Activated gamma-delta T cell (primary cell): ENCODE measurements at regions not wholly inside any gene's neighbourhood (a gene's known extent, or its start where the extent isn't known, plus 50 kb on each side); places are given as distances from the start of the nearest gene placed in this dataset.

Source experiments
- DNase-seq: peaks from one replicate; lab custom pipeline; 2025; lab: John Stamatoyannopoulos, UW

DNA sequence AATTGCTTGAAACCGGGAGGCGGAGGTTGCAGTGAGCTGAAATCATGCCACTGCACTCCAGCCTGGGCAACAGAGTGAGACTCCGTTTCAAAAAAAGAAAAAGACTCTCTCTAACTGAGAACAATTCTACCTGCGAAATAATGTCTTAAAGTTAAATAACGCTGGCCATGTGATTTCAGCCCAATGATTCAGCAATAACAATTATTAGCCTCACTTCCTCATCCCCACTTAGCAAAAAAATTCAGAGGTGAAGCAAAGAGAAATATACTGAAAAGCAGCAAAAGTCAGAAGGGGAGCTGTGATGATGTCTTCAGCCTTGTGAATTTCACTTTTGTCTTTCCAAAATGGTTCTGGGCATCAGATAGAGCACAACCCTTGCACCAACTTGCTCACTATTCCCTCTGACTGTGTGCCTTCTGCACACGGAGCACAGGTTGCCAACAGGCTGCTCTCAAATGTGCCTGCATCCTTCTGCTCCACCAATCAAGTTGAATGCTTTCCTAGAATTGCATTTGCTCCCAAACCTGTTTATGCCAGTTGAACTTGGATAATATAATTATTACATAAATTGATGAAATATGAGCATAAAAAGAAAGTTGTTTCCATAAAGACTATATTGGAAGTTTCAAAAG is 79.8 kb upstream of the IPO9 start:
- no peak for DNase-seq

DNA sequence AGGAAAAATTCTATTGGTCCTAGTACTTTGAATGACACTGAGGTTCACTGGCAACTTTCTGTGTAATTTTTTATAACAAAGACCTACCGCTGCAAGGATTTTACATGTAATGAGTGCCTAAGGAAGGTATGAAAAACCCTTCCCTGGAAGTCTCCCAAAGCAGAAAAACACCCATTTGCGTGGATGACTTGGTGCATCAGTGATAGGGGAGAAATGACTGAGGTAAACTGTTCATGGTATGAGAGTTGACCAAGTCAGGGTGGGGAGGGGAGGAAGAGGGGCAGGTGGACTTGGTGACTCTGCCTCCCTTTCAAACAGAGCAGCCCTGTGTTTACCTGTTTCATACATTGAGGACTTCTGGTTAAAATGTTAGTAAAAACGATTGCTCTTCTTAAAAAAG is 78.8 kb upstream of the IPO9 start:
- DNase-seq: no peak

DNA sequence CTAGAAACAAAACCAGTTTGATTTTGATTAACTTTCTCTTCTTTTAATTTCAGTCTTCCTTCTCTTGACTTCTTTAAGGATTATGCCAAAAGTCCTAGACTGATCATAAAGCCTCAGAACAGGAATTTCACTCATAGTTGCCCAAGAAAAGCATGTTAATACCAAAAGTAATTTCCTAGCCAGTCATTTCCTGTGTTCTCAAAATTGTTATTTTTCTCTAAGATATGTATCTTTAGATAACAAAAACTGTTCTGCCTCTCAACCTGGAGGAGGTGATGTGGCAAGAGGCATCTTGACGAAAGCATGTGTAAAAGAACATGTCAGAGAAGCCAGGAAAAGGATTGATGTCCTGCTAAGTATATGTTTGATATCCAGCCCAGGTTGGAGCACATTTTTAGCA is 78.0 kb upstream of the IPO9 start:
- no peak for DNase-seq

DNA sequence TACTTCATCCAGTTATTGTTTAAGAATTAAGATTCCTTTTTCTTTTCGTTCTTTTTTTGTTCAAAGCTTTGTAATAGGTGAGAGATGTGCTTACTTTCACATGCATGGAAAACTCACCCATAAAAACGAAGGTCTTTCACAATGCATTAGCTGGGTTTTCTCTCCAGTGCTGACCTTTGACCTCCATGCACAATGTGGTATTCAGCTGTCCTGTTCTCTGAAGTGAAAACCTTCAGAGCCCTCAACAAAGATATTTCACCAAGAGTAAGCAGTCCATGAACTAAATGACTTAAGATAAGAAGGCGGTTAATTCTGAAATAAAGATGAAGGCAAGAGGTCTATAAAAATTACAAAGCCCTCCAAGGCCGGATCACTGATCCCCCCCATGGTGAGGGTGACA is 77.1 kb upstream of the IPO9 start:
- DNase-seq: no peak

DNA sequence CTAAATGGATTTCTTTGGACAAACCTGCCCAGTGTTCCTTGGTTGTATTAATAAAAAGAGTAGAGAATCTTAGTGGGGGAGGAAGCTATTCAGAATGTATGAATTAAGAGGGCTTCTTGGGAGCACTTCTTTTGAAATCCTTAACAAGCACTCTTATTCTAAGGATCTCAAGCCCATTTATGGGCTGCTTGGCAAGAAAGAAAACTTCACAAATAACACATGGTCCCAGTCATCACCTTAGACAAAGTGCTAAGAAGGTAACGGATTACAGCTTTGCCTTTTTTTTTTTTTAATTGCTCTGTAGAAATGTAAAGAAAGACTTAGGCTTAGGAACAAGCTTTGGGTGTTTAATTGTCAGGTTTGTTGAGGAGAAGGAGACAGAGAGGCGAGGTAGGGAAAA is 76.6 kb upstream of the IPO9 start:
- DNase-seq: no peak

DNA sequence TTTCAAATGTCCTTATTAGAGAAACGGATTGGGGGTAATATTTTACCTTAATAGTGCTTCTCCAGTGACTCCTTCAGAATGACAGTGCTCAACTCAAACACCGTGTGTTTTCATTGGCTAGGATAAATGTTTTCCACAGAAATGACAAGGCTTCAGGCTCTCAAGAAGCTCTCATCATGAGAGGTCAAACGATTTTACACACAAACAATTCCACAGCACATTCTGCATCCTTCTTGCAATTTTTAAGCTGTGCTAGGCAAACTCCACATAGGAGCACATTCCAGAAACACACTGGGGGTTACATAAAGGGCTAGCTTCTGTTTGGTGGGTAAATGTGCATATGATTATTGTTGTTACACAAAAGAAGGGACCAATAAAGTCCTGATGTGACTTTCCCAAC is 75.5 kb upstream of the IPO9 start:
- no peak for DNase-seq

DNA sequence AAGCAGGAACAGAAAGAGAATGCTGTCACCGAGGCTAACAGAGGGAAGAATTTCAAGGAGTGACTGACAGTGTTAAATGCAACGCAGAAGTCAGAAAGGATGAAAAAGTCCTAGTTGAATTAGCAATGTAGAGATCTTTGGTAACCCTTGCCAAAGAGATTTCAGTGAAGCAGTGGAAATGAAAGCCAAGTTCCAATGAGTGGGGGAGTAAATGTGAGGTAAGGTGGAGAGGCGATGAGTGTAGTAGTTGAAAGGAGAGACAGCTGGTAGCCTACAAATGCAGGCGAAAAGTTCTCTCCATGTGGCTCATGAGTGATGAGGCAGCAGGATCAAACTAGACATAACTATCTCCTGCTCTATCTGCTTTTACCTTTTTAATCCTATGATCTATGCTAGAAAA is 74.6 kb upstream of the IPO9 start:
- DNase-seq: no peak

DNA sequence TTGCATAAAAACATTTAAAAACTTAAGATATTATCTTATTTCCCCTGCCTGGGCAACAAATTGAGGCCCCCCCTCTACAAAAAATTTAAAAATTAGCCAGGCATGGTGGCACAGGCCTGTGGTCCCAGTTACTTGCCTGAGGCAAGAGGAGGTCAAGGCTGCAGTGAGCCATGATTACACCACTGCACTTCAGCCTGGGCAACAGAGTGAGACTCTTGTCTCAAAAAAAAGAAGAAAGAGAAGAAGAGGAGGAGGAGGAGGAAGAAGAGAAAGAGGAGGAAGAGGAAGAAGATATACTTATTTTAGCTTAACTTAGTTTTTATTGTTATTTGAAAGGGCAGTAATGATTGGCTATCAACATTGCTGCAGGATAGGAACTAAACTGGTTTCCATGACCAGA is 73.8 kb upstream of the IPO9 start:
- no peak for DNase-seq

DNA sequence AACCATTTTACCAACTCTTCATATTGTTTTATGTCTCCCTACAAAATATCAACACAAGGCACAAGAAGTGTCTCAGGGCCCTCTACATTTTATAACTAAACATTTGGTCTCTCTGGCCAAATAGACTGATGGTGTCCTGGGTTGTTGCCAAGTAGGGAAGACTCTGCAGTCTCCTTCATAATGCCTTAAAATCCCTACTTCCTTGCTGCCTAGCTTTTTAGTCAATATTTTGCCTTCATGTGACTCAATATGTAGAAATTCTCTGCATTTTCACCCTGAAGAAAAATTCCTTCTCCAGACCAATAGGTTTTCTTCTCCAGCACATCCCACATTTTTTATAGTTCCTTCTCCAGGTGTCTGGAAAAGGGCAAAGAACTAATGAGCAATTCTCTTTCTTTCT is 72.6 kb upstream of the IPO9 start:
- no peak for DNase-seq

DNA sequence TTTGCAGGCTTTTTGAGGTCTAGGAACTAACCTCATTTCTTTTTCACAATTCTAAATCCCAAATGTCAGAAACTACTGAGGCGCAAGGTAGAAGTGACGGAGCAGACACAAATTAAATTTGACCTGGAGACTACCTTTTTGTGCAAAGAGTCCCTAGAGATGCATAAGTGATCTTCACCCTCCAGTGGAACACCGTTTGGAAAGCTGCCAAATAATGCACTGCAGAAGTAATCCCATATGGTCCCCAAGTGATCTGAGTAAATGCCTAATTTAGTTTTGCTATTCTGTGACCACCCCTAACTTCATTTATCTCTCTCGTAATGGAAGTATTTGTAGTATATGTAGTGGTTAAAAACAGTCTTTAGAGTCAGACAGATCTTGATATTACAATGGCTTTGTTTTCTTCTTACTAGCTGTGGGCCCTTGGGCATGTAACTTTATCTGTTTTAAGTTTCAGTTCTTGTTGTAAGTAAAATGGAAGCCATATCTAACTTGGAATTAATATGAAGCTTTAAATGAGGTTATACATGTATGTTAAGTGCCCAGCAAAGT is 70.4 kb upstream of the IPO9 start:
- DNase-seq: no peak

DNA sequence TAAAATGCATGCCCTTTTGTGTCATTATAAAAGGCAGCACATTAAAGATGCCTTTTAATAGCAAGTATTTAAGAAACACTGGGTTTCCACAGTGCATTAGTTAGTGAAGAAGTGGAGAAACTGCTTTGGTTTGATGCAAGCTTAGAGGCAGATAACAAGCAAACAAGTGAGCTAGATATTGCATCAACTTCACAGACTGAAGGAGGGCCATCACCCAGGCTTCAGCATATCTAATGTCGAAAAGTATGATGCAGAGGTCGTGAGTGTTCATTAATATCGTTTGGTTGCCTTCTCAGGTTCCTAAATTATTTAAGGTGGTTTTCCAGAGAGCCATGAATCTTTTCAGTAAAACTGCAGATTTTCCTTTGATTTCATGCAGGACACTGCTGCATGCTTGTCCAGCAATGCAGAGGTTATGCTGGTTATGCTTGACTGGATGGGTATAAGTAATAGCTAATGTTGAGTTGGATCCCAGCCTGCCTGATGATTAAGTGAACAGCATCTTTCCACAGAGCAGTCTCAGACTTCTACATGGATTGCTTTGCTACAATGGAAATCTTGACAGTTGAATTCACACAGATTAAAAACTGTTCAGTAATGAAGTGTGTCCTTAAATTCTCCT is 69.7 kb upstream of the IPO9 start:
- DNase-seq: no peak

DNA sequence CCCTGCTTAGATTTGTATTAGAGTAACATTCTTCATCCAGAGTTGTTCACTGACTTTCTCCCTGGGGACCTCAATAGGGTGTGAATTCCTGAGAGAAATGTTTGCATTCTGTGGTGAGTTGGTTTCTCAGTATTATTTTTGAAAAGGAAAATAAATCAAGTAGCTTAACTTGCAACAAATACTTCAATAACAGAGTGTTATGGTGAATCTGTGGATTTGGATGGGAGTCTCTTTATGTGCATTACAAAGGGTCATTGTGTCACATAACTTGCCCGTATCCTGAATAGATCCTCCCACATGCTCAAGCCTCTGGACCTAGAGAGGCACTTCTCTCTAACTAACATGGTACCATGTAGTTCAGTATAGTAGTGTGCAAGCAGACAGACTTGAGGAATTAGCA is 68.4 kb upstream of the IPO9 start:
- DNase-seq: no peak

DNA sequence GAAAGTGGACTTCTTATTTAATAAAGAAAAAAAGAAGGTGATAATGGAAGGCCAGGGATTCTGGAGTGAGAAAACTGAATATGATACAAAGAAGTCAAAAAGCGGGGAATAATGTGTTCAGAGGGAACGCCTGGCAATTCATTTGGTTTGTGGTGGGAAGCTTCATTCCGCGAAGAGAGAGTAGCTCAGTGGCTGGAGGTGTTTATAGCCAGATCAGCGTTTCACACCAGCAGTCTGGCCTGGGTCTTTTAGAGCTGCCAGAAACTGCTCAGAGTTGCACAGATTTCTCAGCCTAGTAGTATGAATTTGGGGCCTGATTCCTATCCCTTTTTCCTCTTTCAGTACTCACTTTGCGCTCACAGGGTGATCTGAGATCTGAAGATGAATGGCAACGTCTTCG is 67.8 kb upstream of the IPO9 start:
- no peak for DNase-seq

DNA sequence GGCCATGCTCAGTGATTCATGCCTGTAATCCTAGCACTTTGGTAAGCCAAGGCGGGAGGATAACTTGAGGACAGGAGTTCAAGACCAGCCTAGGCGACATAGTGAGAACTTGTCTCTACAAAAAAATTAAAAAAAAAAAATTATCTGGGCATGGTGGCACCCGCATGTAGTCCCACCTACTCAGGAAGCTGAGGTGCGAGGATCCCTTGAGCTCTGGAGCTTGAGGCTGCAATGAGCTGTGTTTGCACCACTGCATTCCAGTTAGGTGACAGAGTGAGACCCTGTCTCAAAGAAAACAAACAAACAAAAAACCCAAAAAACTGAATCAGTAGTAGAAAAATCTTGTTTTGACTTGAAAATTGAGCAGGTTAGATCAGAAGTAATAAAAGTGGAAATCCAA is 67.1 kb upstream of the IPO9 start:
- no peak for DNase-seq

DNA sequence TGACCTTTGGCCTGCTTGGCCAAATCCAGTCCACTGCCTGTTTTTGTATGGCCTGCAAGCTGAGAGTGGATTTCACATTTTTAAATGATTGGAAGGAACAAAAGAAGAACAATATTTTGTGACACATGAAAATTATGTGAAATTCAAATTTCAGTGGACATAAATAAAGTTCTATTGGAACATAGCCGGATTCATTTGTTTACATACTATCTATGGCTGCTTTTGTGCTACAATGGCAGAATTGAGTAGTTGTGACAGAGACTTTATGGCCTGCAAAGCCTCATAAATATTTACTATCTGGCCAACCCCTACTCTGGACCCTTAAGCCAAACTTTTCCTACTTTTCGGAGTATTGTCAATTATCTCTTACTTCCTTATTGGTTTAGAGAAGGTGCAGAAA is 66.6 kb upstream of the IPO9 start:
- DNase-seq: no peak

DNA sequence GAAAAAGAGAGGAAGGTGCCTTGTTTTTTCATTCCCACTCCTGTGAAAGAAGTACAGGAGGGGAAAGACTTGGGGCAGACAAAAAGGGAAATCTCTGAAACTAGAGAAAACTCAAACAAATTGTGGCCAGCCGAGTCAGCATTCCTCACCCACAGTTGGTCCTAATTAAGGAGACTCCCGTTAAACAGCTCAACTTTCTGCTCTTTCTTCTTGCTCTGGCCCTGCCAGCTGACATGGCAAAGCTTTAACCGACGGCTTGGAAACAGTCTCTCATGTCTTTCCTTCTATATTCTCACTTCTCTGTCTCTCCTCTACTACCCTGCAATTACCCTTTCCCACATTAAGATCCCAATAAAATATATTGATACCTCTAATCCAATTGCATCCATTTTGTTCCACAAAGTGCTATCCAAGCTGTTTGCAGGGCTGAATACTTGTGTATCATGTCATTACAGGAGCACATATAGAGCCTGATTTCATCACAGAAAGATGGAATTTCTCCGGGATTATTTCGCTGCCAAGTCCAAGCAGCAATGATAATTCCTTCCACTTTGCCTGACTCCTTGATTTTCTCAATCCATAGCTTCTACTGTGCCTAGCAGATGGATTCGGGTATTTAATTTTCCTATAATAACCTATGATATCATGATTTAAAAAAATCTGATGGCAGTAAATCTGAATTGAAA is 65.4 kb upstream of the IPO9 start:
- DNase-seq: no peak

DNA sequence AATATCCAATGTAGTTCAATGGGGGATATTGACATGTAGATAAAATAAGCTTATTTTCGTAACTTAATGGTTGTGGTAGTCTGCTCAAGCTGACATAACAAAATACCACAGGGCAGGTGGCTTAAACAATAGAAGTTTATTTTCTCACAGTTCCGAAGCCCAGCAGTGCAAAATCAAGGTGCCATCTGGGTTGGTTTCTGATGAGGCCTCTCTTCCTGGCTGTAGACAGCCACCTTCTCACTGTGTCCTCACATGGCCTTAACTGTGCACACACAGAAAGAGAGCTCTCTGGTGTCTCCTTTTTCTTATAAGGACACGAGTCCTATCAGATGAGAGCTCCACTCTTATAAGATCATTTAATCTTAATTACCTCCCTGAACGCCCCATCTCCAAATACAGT is 64.8 kb upstream of the IPO9 start:
- DNase-seq: no peak

DNA sequence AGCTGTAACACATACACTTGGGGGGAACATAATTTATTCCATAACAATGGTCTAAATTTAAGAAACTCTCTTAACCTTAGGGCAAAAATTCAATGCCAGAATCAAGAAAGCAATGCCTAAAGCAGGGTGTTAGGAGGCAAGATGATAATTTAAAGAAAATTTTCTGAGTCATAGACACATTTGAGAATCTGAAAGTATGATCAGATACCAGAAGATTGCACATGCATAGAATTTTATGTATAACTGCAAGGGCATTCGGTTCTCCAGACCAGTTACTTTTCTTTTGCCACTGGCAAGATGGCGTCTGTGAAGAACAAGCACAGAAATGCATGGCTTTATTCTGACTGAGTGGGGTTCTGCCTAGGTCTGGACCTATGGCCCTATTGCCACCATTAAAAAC is 64.4 kb upstream of the IPO9 start:
- DNase-seq: no peak

DNA sequence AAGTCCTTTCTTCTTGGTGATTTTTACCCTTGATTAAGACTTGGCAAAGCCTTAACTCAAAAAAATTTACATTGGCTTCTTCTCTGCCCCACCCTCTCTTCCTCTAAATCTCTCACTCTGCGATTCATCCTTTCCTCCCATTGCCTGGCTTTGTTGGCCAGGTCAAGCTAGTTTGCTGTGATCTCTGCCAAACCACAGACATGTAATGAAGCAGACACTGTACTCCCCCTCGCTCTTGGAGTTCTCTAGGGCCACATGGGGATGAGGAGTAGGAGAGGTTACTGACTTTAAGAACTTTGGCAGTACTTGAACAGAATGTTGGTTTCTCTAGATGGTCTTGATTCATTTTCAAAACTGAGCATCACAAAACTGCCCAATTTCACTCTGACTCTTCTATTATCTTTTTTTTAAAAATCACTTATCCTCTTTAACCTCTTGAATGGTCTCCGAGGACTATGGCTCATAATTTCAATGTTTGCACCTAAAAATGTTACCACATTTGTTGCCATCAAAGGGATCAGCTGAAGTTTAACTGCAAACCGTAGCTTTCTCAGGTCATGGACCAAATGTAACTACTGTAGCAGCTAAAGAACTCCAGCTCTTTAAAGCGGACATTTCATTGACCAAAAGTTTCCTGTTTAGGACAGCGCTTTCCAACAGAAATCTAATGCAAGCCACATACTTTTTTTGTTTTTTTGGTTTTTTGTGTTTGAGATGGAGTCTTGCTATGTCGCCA is 62.7 kb upstream of the IPO9 start:
- DNase-seq: no peak

DNA sequence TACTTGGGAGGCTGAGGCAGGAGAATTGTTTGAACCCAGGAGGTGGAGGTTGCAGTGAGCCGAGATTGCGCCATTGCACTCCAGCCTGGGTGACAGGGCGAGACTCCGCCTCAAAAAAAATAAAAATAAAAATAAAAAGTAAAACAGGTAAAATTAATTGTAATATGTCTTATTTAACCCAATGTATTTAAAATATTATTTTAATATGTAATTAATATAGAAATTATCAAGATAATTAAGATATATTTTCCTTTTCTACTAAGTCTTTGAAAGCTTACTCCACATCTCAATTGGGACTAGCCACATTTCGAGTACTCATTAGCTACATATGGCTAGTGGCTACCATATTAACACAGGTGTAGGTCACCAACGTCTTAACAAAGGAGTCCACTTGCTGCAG is 61.6 kb upstream of the IPO9 start:
- DNase-seq: no peak

DNA sequence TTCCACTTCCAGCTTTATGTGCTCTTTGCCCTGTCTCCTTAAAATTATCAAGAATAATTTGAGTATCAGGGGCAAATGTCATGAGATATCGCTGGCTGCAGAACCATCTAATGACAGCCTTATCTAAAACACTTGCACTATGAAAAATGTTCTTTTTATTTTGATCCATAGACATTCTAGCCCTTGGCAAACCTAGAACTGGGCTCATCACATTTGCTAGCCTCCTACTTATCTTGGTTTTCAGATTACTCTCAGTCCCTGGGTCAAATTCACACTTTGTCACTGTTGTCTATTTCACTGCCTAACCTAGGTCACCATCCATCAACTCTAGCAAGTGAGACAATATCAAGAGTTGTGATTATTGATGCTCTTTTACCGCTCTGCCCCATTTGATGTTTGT is 59.9 kb upstream of the IPO9 start:
- DNase-seq: no peak

DNA sequence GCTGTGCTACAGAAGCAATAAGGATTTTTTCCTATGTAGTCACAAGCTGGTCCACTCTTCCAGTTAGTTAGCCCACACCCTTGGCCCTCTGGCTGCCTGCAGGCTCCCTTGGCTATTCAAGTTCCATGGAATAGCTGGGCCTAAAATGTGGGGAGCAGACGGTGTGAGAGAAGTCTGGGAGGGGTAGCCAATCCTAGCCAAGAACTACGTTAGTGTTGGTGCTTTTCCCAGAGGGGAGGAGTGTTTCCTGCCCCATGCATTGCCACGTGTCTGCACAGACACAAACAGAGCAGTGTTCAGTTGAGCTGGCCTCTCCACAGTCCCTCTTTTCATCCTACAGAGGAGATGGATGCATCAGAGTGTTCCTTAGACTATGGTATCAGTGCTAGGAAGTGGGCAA is 59.0 kb upstream of the IPO9 start:
- DNase-seq: no peak

DNA sequence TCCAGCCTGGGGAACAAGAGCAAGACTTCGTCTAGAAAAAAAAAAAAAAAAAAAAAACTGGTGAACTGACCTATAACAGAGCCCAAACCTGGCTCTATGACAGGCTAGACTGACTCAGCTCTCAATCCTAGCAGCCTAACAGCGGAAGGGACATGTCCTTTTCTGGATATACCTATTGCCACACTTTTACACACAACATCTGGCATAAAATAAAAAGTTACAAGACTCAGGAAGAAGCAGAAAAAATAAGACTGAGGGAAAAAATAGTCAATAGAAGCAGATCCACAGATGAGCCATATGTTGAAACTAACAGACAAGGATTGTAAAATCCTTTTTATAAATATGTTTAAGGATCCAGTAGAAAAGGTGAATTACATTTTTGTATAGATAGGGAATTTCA is 57.5 kb upstream of the IPO9 start:
- DNase-seq: no peak
